ENCODE measurements at regions not wholly inside any gene's neighbourhood (a gene's known extent, or its start where the extent isn't known, plus 50 kb on each side); places are given as distances from the start of the nearest gene placed in this dataset.

DNA sequence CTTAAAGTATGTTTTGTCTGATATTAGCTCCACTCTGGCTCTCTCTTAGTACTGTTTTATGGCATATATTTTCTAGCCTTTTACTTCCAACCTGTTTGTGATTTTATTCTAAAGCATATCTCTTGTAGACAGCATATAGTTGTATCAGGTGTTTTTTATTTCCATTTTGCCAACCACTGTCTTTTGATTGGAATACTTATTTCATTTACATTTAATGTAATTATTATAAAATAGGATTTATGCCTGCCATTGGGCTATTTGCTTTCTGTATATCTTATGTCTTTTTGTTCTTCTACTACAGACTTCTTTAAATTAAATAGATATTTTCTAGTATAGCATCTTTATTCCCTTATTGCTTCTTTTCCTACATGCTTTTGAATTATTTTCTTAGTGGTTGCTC, 67.3 kb downstream of the LRRC30 start:
- ChIA-PET POLR2A (no interaction called here), CTCF (no interaction called here)
- intact Hi-C loops (cut with DNase I, micrococcal nuclease) = no loop called here
- H3K27ac Mint-ChIP-seq = no peak overlapping the region
- Histone ChIP-seq H3K9me3 (ENCODE audit: control insufficient read depth in 1 of 2, insufficient read depth in 1 of 2, low read length in 2 of 2) (peaks cover 16 to 28% of the 10 kb centered on the region in 2 experiments), H3K4me1 (ENCODE audit: insufficient read depth, low read length) (no peaks in the 10 kb centered on the region), H3K27me3 (ENCODE audit: control insufficient read depth in 1 of 2, insufficient read depth in 2 of 2, low read length in 2 of 2) (no peaks in the 10 kb centered on the region), H3K36me3 (ENCODE audit: insufficient read depth, low read length) (no peaks in the 10 kb centered on the region), H3K27ac (ENCODE audit: low read depth in 1 of 2, low read length in 2 of 2) (no peak overlapping the region), H3K4me3 (ENCODE audit: low read length) (no peak overlapping the region)
- DNase-seq (no peak), ATAC-seq (ENCODE audit: poor library complexity) (no peak)
- no peaks in the 10 kb centered on the region for H3K36me3 Mint-ChIP-seq (ENCODE audit: low read depth)
- TF ChIP-seq, protein P1, sequence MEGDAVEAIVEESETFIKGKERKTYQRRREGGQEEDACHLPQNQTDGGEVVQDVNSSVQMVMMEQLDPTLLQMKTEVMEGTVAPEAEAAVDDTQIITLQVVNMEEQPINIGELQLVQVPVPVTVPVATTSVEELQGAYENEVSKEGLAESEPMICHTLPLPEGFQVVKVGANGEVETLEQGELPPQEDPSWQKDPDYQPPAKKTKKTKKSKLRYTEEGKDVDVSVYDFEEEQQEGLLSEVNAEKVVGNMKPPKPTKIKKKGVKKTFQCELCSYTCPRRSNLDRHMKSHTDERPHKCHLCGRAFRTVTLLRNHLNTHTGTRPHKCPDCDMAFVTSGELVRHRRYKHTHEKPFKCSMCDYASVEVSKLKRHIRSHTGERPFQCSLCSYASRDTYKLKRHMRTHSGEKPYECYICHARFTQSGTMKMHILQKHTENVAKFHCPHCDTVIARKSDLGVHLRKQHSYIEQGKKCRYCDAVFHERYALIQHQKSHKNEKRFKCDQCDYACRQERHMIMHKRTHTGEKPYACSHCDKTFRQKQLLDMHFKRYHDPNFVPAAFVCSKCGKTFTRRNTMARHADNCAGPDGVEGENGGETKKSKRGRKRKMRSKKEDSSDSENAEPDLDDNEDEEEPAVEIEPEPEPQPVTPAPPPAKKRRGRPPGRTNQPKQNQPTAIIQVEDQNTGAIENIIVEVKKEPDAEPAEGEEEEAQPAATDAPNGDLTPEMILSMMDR (IDR thresholded peaks at IDR 0.05) = no peak
- H3K4me3 Mint-ChIP-seq = no peak overlapping the region
- H3K27me3 Mint-ChIP-seq = no peaks in the 10 kb centered on the region
- peaks cover 14% of the 10 kb centered on the region for H3K9me3 Mint-ChIP-seq
- no peaks in the 10 kb centered on the region for H3K4me1 Mint-ChIP-seq (ENCODE audit: low read depth)

DNA sequence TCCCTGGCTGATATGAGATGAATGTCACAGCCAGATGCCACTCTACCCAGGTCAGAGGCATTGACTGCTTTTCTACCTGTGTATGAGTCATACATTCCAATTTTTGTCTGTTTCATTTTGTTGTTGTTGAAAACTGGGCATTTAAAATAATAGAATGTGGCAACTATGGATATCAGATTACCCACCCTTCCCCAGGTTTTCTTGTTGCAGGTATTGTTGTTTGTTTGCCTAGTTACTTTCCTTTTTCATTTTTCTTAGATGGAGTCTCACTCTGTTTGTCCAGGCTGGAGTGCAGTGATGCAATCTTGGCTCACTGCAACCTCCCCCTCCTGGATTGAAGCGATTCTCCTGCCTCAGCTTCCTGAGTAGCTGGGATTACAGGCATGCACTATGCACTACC, 70.2 kb downstream of the LRRC30 start:
- no peaks in the 10 kb centered on the region for H3K4me1 Mint-ChIP-seq (ENCODE audit: low read depth)
- TF ChIP-seq, protein P1 (IDR thresholded peaks at IDR 0.05) = no peak

DNA sequence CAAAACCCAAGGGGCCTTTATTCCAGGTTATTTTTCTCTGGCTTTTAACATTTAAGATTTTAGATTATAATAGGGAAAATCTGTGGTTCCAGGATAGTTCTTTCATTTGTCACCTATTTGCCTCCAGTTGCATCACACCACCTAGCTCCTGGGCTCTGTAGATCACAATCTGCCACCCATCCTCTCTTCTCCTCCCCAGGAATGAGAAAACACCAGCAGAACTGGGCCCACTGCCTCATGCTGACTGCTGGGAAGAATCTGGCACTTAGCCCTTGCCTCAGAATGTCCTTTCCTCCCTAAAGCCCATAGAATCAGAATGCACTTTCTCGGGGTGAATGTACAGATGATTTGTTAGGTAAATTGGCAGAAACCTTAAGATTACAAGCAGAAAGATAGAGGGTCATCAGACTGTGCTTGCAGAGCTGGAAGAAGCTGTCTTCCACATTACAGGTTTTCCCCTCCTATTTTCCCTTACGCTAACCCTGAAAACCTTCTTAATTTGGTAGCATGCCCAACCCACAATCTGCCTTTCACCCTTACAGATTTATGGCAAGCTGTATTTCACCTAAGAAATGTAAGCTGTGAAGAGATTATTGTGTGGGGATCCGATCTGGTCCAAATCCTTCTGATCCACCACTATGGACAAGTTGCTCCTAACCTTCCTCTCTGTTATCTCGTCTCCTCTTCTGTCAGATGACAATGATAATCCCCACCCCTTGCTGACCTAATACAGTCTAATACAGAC, 72.6 kb downstream of the LRRC30 start:
- no peaks in the 10 kb centered on the region for H3K4me1 ChIP-seq (ENCODE audit: insufficient read depth, low read length)
- ATAC-seq (ENCODE audit: poor library complexity) (no peak), DNase-seq (no peak)
- no peak overlapping the region for H3K4me3 Mint-ChIP-seq
- no peak overlapping the region for H3K27ac Mint-ChIP-seq
- H3K9me3 ChIP-seq (ENCODE audit: control insufficient read depth in 1 of 2, insufficient read depth in 1 of 2, low read length in 2 of 2) = peaks cover 13 to 25% of the 10 kb centered on the region in 2 experiments
- H3K27ac ChIP-seq (ENCODE audit: low read depth in 1 of 2, low read length in 2 of 2) = no peak overlapping the region
- TF ChIP-seq, protein P1 (IDR thresholded peaks at IDR 0.05) = no peak
- H3K27me3 ChIP-seq (ENCODE audit: control insufficient read depth in 1 of 2, insufficient read depth in 2 of 2, low read length in 2 of 2) = no peaks in the 10 kb centered on the region
- H3K4me1 Mint-ChIP-seq (ENCODE audit: low read depth) = no peaks in the 10 kb centered on the region
- no peaks in the 10 kb centered on the region for H3K36me3 ChIP-seq (ENCODE audit: insufficient read depth, low read length)
- no peaks in the 10 kb centered on the region for H3K36me3 Mint-ChIP-seq (ENCODE audit: low read depth)
- H3K4me3 ChIP-seq (ENCODE audit: low read length) = no peak overlapping the region
- intact Hi-C loops (cut with DNase I, micrococcal nuclease) = no loop called here
- CTCF ChIA-PET = interaction anchor here (0.7 kb wide), 1 partner anchor 299 kb away, joined by 3 read pairs; no protein-coding TSS in a partner anchor
- H3K9me3 Mint-ChIP-seq = peaks cover 2% of the 10 kb centered on the region
- H3K27me3 Mint-ChIP-seq = no peaks in the 10 kb centered on the region
- POLR2A ChIA-PET = no interaction called here

More for the DNA sequence above, 70.2 kb downstream of the LRRC30 start:
- H3K27me3 Mint-ChIP-seq = no peaks in the 10 kb centered on the region
- no peaks in the 10 kb centered on the region for H3K36me3 Mint-ChIP-seq (ENCODE audit: low read depth)
- no peak overlapping the region for H3K4me3 ChIP-seq (ENCODE audit: low read length)
- H3K4me1 ChIP-seq (ENCODE audit: insufficient read depth, low read length) = no peaks in the 10 kb centered on the region
- no peaks in the 10 kb centered on the region for H3K36me3 ChIP-seq (ENCODE audit: insufficient read depth, low read length)
- POLR2A ChIA-PET = no interaction called here
- no peak overlapping the region for H3K27ac Mint-ChIP-seq
- no peak for ATAC-seq (ENCODE audit: poor library complexity)
- CTCF ChIA-PET = no interaction called here
- intact Hi-C loops (cut with DNase I, micrococcal nuclease) = no loop called here
- H3K9me3 ChIP-seq (ENCODE audit: control insufficient read depth in 1 of 2, insufficient read depth in 1 of 2, low read length in 2 of 2) = peaks cover 16 to 24% of the 10 kb centered on the region in 2 experiments
- no peaks in the 10 kb centered on the region for H3K27me3 ChIP-seq (ENCODE audit: control insufficient read depth in 1 of 2, insufficient read depth in 2 of 2, low read length in 2 of 2)
- H3K9me3 Mint-ChIP-seq = peaks cover 6% of the 10 kb centered on the region
- no peak overlapping the region for H3K4me3 Mint-ChIP-seq
- no peak overlapping the region for H3K27ac ChIP-seq (ENCODE audit: low read depth in 1 of 2, low read length in 2 of 2)
- no peak for DNase-seq

Measured in CD4-positive, alpha-beta T cell (primary cell).